SJSA1 (cell line): ENCODE measurements at regions not wholly inside any gene's neighbourhood (a gene's known extent, or its start where the extent isn't known, plus 50 kb on each side); places are given as distances from the start of the nearest gene placed in this dataset.

Source experiments
- DNase-seq, 2 experiments: peaks; one replicate each; pipeline ENCODE4 v3.0.0-alpha.2; 2015 to 2020; ENCODE audit warnings: low spot score in 2 of 2, low read depth in 1 of 2
- H3K27ac ChIP-seq: fragments of 250-450 bp; sonication (Bioruptor Pico); 2 replicates; pipeline ENCODE4 v1.5.1; 2020; ENCODE audit warnings: mild to moderate bottlenecking, moderate library complexity
- H3K27me3 ChIP-seq: fragments of 250-450 bp; sonication (Bioruptor Pico); replicated peaks from 2 replicates; pipeline ENCODE4 v1.5.1; 2020; ENCODE audit warnings: mild to moderate bottlenecking, moderate library complexity
- H3K36me3 ChIP-seq: fragments of 250-450 bp; sonication (Bioruptor Pico); 2 replicates; pipeline ENCODE4 v1.5.1; 2020; ENCODE audit warnings: mild to moderate bottlenecking
- H3K4me1 ChIP-seq: fragments of 250-450 bp; sonication (Bioruptor Pico); replicated peaks from 2 replicates; pipeline ENCODE4 v1.6.1; 2021; ENCODE audit warnings: mild to moderate bottlenecking
- H3K4me3 ChIP-seq: fragments of 250-450 bp; sonication (Bioruptor Pico); 2 replicates; pipeline ENCODE4 v1.5.1; 2020; ENCODE audit warnings: mild to moderate bottlenecking
- H3K9me3 ChIP-seq: fragments of 250-450 bp; sonication (Bioruptor Pico); replicated peaks from 2 replicates; pipeline ENCODE4 v1.5.1; 2020; ENCODE audit warnings: mild to moderate bottlenecking

GRCh38 chr5:152932621-152933020, 527.5 kb upstream of the NMUR2 start:
- Histone ChIP-seq H3K4me1 (no peaks in the 10 kb centered on the region), H3K36me3 (no peaks in the 10 kb centered on the region), H3K27me3 (no peaks in the 10 kb centered on the region)

GRCh38 chr5:152933056-152933455, 528.0 kb upstream of the NMUR2 start:
- DNase-seq, result no peak
- peaks cover 8% of the 10 kb centered on the region; the same call in 1 of the 2 replicates for H3K9me3 ChIP-seq

More at GRCh38 chr5:152932621-152933020, 527.5 kb upstream of the NMUR2 start:
- no peak for DNase-seq
- Histone ChIP-seq H3K9me3 (peaks cover 8% of the 10 kb centered on the region; the same call in 1 of the 2 replicates), H3K4me3 (no peak overlapping the region), H3K27ac (no peak overlapping the region)

GRCh38 chr5:152938630-152939029, 533.6 kb upstream of the NMUR2 start:
- H3K36me3 ChIP-seq, result no peaks in the 10 kb centered on the region
- no peak overlapping the region for H3K27ac ChIP-seq
- no peaks in the 10 kb centered on the region for H3K27me3 ChIP-seq
- no peak for DNase-seq
- no peak overlapping the region for H3K4me3 ChIP-seq
- H3K9me3 ChIP-seq, result peaks cover 17% of the 10 kb centered on the region
- H3K4me1 ChIP-seq, result no peaks in the 10 kb centered on the region

More at GRCh38 chr5:152933056-152933455, 528.0 kb upstream of the NMUR2 start:
- no peaks in the 10 kb centered on the region for H3K27me3 ChIP-seq
- no peak overlapping the region for H3K4me3 ChIP-seq
- no peak overlapping the region for H3K27ac ChIP-seq
- no peaks in the 10 kb centered on the region for H3K36me3 ChIP-seq
- no peaks in the 10 kb centered on the region for H3K4me1 ChIP-seq

- Histone ChIP-seq H3K36me3 (no peaks in the 10 kb centered on the region), H3K27ac (no peak overlapping the region), H3K27me3 (no peaks in the 10 kb centered on the region), H3K9me3 (peaks cover 23% of the 10 kb centered on the region), H3K4me3 (no peak overlapping the region), H3K4me1 (no peaks in the 10 kb centered on the region)
- no peak for DNase-seq
Observed at GRCh38 chr5:152942633-152943336, 537.7 kb upstream of the NMUR2 start.

GRCh38 chr5:152953788-152954483, 536.5 kb upstream of the GRIA1 start:
- DNase-seq, result no peak

GRCh38 chr5:152956943-152957613, 533.4 kb upstream of the GRIA1 start:
- H3K36me3 ChIP-seq, result no peaks in the 10 kb centered on the region
- H3K4me3 ChIP-seq, result no peak overlapping the region
- DNase-seq, result no peak
- H3K27ac ChIP-seq, result no peak overlapping the region
- peaks cover 11% of the 10 kb centered on the region; the same call in 1 of the 2 replicates for H3K9me3 ChIP-seq
- H3K27me3 ChIP-seq, result no peaks in the 10 kb centered on the region
- no peaks in the 10 kb centered on the region for H3K4me1 ChIP-seq

More at GRCh38 chr5:152953788-152954483, 536.5 kb upstream of the GRIA1 start:
- no peaks in the 10 kb centered on the region for H3K36me3 ChIP-seq
- H3K27me3 ChIP-seq, result no peaks in the 10 kb centered on the region
- no peak overlapping the region for H3K4me3 ChIP-seq
- H3K27ac ChIP-seq, result no peak overlapping the region
- H3K4me1 ChIP-seq, result no peaks in the 10 kb centered on the region
- H3K9me3 ChIP-seq, result peaks cover 15% of the 10 kb centered on the region; the same call in 1 of the 2 replicates

- Histone ChIP-seq H3K4me3 (no peak overlapping the region), H3K4me1 (no peaks in the 10 kb centered on the region), H3K36me3 (no peaks in the 10 kb centered on the region), H3K27me3 (no peaks in the 10 kb centered on the region), H3K9me3 (peaks cover 18% of the 10 kb centered on the region), H3K27ac (no peak overlapping the region)
- DNase-seq, result no peak
Observed at GRCh38 chr5:152978141-152978835, 512.2 kb upstream of the GRIA1 start.

GRCh38 chr5:152987131-152987530, 503.3 kb upstream of the GRIA1 start:
- Histone ChIP-seq H3K9me3 (peaks cover 7% of the 10 kb centered on the region; the same call in 1 of the 2 replicates), H3K36me3 (no peaks in the 10 kb centered on the region), H3K4me1 (no peaks in the 10 kb centered on the region), H3K4me3 (no peak overlapping the region), H3K27me3 (no peaks in the 10 kb centered on the region), H3K27ac (no peak overlapping the region)
- no peak for DNase-seq

GRCh38 chr5:152990217-152990616, 500.3 kb upstream of the GRIA1 start:
- H3K27ac ChIP-seq, result no peak overlapping the region
- no peaks in the 10 kb centered on the region for H3K36me3 ChIP-seq
- no peaks in the 10 kb centered on the region for H3K27me3 ChIP-seq
- no peaks in the 10 kb centered on the region for H3K4me1 ChIP-seq
- no peak overlapping the region for H3K4me3 ChIP-seq
- no peak for DNase-seq
- peaks cover 7% of the 10 kb centered on the region; the same call in 1 of the 2 replicates for H3K9me3 ChIP-seq

- no peaks in the 10 kb centered on the region for H3K27me3 ChIP-seq
- H3K4me3 ChIP-seq, result no peak overlapping the region
- no peaks in the 10 kb centered on the region for H3K36me3 ChIP-seq
- H3K4me1 ChIP-seq, result no peaks in the 10 kb centered on the region
- H3K9me3 ChIP-seq, result peaks cover 7% of the 10 kb centered on the region; the same call in 1 of the 2 replicates
- no peak overlapping the region for H3K27ac ChIP-seq
- no peak for DNase-seq
Observed at GRCh38 chr5:152990649-152991048, 499.8 kb upstream of the GRIA1 start.

GRCh38 chr5:152994033-152994680, 496.3 kb upstream of the GRIA1 start:
- Histone ChIP-seq H3K36me3 (no peaks in the 10 kb centered on the region), H3K9me3 (no peaks in the 10 kb centered on the region; the same call in 1 of the 2 replicates), H3K27me3 (no peaks in the 10 kb centered on the region), H3K4me1 (no peaks in the 10 kb centered on the region), H3K27ac (no peak overlapping the region), H3K4me3 (no peak overlapping the region)
- no peak for DNase-seq

GRCh38 chr5:152995214-152995725, 495.2 kb upstream of the GRIA1 start:
- H3K9me3 ChIP-seq, result no peaks in the 10 kb centered on the region
- H3K36me3 ChIP-seq, result no peaks in the 10 kb centered on the region
- H3K27ac ChIP-seq, result no peak overlapping the region

GRCh38 chr5:153005711-153006110, 484.8 kb upstream of the GRIA1 start:
- peaks cover 18% of the 10 kb centered on the region for H3K9me3 ChIP-seq
- no peaks in the 10 kb centered on the region for H3K36me3 ChIP-seq
- no peak overlapping the region for H3K27ac ChIP-seq
- H3K4me3 ChIP-seq, result no peak overlapping the region
- no peak for DNase-seq
- H3K4me1 ChIP-seq, result no peaks in the 10 kb centered on the region
- H3K27me3 ChIP-seq, result no peaks in the 10 kb centered on the region

More at GRCh38 chr5:152995214-152995725, 495.2 kb upstream of the GRIA1 start:
- no peak for DNase-seq
- no peaks in the 10 kb centered on the region for H3K4me1 ChIP-seq
- no peaks in the 10 kb centered on the region for H3K27me3 ChIP-seq
- no peak overlapping the region for H3K4me3 ChIP-seq
